ENCODE measurements at regions not wholly inside any gene's neighbourhood (a gene's known extent, or its start where the extent isn't known, plus 50 kb on each side); places are given as distances from the start of the nearest gene placed in this dataset.
"Not testable (repeated sequence)": the region's sequence is repeated elsewhere in the genome, so short reads cannot be mapped to it uniquely, and the experiment has no call there.

DNA sequence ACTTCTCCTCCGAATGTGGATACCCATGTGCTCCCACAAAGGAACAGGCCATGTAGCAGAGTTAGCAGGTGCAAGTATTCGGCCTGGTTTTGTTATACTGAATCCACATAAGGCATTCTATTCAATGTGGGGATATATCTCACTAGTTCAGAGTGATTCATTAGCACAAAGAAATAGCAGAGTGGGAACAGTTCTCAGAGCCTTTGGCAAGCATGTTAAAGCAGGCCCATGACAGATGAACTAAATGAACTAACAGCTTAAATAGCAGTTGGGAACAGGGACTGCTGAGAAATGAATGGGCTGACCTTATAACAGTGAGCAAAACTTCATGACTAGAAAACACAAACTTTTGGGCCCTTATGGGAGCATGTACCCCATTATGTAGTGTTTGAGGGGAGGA, 352.0 kb downstream of the FLRT2 start:
- no peak for DNase-seq (ENCODE audit: low spot score)

DNA sequence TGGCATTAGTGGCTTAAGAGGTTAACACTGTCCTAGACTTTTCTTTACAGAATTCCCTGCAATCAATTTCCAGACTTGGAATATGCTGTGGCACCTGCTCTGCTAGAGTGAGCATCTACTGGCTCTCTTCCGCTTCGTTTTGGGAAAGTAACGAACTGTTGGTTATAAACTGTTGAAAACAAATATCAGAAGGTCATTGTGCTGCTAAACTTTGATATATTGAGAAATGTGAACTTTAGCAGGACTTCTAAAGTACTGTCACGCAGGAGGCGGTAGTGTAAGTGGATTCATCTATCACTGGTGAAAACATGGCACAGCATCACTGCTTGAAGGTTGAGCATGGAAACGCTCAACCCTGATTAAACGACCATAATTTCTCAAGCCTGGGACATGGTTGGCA, 348.9 kb downstream of the FLRT2 start:
- no peak for DNase-seq (ENCODE audit: low spot score)

DNA sequence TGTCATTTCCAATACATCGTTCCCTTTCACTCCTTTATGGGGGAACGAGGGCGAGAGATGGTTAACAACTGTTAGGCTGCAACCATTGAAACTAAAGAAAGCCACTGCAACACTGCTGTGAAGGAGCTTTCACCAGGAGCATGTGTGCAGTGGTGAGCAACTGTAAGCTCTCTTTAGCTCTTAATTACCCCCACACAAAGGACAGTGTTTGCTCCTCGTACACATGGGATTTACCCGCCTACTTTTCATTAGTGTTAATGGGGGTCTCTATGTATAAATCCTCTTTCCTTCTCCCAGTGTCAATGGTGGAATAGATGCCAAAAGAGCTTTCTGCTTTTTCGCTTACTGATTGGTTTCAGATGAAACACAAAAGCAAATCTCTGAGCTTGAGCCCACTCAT, 343.1 kb downstream of the FLRT2 start:
- DNase-seq (ENCODE audit: low spot score), result no peak

DNA sequence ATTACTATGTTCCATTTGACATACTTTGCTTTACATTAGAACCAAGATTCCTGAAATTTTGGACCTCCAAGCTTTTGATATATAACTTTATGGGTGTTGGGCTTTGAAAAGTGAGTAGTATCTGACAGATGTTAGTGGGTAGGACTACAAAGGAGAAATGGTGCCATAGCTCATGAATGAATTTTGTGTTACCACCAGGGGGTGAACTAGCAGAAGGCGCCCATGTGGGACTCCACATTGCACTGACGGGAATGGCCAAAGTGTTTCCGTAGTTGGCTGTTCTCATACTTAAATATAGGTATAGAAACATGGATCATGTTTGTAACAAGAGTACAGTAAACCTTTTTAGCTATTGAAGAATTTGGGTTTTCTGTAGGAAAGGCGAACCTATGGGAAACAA, 337.5 kb downstream of the FLRT2 start:
- DNase-seq (ENCODE audit: low spot score), result no peak

DNA sequence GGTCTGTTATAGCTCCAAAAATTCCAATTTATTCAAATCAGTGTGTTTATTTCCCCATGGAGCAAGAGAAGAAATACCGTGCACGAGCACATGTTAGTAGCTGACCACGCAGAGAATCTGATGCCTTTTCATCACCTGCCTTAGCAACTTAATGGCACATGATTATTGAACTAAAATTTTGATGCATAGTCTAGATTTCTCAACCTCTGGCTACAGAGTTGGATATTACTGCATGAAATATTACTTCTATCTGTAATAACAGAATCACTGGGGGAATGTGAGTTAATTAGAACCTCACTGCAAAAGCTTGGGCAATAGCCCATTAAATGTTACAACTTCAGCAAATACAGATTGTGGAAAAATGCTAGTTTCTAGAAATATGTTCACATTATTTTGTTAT, 335.8 kb downstream of the FLRT2 start:
- DNase-seq (ENCODE audit: low spot score), result no peak

DNA sequence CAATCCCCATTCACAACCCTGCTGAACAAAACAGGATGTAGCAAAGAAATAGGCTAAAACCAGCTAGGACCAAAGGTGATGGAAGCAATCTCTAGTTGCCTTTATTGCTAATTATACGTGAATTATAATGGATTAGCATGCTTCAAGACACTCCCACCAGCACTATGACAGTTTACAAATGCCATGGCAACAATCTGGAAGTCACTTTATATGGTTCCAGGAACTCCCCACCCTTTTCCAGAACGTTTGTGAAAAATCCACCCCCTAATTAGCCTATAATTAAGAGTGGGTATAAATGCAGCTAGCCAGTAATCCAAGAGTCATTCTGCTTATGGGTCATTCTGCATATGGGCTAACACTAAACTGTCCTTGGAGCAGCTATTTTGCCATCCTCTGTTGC, 328.7 kb downstream of the FLRT2 start:
- no peak for DNase-seq (ENCODE audit: low spot score)

DNA sequence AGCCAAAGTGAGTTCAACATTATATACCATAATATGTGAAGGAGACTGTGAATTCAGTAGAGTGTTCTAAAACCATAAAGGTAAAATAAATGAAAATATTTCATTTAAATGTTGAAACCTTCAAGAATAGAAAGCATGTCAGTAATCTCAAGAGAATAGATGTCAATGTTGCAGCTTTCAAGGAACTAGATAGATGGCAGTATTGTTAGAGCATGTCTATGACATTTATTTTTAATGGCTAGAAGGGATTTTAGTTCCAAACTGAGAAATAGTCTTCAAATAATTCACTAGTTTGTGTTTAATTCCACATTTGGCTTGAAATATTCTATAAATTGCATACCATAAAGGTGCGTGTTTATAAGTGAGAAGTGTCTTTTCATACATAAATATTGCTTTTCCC, 326.5 kb downstream of the FLRT2 start:
- DNase-seq (ENCODE audit: low spot score), result no peak

DNA sequence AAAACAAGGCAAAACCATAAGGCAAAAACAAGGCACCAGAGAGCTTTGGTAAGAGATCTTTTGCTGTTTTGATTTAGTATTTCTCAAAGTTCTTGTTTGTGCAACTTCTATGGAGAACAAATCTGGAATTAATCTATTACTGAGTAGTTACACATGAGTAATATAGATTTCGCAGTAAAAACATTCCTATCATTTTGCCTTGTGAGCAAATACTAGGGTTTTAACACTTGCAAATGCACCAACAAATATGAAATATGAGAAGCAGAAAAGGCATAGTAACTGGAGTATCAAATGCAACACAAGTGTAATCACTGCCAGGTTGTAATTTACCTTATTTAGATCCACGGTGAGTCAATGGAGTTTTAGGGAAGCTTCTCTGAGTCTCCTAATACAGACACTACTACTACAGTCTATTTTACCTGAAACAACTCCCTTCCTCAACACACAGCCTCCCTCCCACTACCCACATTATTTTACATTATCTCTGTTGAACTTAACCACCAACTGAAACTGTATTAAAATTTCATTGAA, 324.1 kb downstream of the FLRT2 start:
- no peak for DNase-seq (ENCODE audit: low spot score)

DNA sequence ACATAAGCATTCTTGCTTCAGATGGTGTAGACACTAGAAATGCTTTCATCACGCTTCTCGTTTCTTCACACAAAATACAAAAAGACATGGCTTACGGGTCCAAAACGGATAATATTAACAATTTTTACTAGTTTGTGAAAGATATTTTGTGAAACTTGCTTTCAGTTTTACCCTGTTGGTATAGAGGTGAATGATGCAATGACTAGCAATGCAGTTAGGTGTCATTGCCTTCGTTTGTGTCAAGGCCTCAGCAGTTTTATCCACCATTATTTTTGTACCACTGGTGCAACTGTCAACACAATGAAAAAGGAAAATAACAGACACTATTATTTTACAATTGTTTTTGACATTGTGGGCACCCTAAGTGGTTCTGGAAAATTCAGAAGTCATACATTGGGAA, 323.0 kb downstream of the FLRT2 start:
- no peak for DNase-seq (ENCODE audit: low spot score)

DNA sequence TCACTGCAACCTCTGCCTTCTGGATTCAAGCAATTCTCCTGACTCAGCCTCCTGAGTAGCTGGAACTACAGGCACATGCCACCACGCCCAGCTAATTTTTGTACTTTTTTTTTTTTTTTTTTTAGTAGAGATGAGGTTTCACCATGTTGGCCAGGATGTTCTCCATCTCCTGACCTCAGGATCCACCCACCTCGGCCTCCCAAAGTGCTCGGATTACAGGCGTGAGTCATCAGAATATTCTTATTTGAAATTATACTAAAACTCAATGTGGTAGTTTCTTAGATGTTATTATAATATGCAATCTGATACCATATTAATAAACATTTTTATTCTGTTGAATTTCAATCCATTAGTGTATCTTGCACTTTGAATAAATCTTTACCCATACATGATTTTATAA, 322.2 kb downstream of the FLRT2 start:
- not testable (repeated sequence) for DNase-seq (ENCODE audit: low spot score)

DNA sequence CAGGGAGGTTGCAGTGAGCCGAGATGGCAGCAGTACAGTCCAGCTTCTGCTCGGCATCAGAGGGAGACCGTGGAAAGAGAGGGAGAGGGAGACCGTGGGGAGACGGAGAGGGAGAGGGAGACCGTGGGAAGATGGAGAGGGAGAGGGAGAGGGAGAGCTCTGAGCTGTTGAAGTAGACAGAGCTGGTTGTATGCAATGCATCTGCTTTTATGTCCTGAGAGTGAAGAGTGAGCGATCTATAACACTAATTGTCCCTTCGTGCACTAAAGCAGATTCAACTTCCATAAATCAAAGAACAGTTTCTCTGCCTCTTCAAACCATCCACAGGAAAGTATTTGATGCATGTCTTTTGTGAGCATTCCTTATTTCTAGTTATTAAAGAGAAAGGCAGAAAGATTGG, 300.6 kb downstream of the FLRT2 start:
- not testable (repeated sequence) for DNase-seq (ENCODE audit: low spot score)

DNA sequence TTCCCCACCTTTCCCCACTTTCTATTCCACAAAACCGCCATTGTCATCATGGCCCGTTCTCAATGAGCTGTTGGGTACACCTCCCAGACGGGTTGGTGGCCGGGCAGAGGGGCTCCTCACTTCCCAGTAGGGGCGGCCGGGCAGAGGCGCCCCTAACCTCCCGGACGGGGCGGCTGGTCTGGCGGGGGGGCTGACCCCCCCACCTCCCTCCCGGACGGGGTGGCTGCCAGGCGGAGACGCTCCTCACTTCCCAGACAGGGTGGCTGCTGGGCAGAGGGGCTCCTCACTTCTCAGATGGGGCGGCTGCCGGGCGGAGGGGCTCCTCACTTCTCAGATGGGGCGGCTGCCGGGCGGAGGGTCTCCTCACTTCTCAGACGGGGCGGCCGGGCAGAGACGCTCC, 299.7 kb downstream of the FLRT2 start:
- DNase-seq (ENCODE audit: low spot score), result not testable (repeated sequence)

DNA sequence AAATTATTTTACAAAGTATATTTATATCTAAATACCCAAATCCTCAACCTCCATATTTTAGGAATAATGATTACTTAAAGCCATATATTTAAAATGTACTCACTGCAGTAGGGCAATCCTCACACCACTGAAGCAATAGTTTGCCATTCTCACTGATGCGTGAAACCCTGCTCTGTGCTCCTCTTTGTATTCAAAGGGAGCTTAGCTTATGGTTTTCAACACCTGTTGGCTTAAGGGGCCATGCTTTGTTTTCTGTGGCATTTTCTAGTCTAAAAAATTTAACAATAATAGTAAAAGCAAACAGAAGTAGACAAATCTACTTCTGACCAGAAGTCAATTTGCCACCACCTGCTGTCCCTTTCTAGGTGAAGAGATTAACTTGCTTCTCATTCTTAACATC, 294.6 kb downstream of the FLRT2 start:
- no peak for DNase-seq (ENCODE audit: low spot score)

DNA sequence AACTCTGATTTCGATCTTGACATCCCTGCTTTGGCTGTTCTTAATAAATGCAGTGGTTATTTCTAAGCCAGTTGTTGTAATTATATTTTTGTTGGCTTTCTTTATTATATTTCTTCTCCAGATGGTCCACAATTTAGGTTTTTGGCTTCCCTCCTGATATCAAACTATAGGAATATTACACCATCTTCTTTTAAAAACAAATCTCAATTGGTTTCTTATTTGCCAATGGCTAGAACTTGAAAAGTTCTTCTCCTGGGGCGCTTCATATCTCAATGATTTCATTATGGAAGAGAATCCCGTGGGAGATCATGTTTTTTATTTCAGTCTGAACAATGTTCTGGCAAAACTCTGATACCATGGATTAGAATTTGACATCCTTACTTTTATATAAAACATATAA, 292.3 kb downstream of the FLRT2 start:
- DNase-seq (ENCODE audit: low spot score), result no peak

DNA sequence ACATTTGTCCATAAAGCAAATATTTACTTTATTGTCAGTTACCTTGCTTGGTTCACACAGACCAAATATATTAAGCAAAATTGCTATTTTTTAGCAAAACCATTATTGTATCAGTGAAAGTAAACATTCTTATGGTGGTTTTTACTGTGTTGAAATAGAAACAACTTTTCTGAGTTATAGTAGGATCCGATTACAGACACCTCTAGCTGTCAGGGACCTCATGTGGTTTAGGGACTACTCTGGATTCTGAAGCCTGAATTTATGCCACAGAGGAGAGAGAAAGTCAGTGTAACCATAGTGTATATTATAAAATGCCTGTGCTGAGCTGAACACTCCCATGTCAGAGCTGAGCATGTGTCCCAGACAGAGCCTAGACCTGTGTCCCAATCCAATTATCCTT, 287.5 kb downstream of the FLRT2 start:
- DNase-seq (ENCODE audit: low spot score), result no peak

DNA sequence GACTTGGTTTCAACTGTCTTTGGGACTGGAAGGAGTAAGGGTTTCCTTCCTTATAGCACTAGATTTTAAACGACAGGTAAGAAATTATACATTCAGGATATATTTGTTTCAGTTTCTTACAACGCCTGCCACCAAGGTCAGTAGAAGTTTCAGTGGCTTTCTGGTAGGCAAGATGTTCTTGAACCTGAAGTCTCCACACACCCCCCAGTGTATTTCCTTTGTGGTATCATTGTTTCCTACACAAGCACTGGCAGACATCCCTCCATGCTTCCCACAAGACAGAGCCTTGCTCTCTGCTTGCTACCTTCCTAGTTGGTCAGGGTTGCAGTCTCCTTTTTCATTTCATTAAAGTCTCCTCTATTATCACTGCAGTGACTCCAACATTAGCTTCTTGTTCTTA, 283.1 kb downstream of the FLRT2 start:
- DNase-seq (ENCODE audit: low spot score), result no peak

DNA sequence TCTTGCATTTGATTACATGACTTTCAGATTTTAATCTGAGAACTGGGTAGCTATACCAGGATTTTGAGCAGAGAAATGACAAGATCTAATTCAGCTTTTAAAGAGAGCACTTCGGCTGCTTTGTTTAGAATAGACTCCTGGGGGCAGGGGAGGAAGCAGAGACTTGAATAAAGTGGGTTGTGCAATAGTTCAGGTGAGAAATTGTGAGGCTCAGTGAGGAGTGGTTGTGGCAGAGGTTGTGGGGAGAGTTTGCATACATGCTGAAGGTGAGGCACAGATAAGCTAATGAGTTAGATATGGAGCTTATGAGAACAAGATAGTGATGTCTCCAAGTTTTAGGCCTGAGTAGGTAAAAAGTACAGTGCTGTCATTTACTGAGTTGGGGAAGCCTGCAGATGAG, 281.4 kb downstream of the FLRT2 start:
- DNase-seq (ENCODE audit: low spot score), result no peak

DNA sequence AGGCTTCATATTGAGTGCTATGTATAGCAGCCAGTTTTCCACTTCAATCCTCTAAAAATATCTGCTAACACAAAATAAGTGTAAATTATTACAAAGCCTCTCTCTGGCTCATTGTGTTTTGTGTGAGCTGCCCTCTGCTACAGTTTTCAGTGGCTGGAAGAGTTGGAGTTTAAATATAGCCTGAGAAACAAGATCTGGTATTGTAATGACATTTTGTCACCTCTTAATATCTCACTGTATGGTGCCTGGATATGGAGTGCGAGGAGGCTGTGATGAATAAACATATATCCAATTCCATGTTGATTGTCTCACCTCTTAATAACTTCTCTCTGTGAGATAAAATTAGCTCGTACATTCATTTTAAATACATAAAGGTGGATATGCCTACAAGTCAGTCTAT, 269.7 kb downstream of the FLRT2 start:
- DNase-seq (ENCODE audit: low spot score), result no peak

DNA sequence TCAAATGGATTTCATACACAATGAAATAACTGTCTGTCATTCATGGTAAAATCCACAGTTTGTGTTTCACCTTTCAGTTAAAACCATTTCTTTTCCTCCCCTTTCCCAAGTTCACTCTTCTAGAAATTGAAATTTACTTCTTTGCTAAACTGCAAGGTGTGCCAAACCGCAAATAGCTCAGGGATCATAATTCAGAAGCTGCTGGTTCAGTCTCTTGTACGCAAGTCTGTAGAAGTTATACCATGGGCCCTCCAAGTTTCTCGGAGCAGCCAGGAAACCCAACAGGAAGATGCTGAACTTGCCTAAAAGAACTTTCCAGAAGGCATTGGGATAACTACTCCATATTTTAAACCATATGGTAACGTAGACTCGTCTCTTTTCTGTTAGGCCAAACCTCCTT, 268.9 kb downstream of the FLRT2 start:
- no peak for DNase-seq (ENCODE audit: low spot score)

DNA sequence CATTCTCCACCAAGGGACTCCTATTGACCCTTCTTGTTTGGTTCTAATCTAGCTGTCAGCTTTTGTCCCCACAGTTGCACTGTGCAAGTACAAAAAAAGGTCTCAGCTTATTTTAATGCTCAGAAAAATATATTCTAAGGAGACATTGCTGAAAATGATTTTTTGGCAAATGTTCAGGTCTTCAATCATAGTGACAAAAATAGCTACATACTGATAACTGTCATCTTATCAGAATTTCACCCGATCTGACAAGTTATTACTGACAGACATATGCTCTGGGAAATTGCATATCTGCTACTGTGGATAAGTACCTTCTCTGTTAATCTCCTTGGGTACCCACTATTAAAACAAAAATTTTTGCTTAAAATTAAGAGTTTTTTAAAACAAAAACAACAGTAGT, 263.6 kb downstream of the FLRT2 start:
- no peak for DNase-seq (ENCODE audit: low spot score)

DNA sequence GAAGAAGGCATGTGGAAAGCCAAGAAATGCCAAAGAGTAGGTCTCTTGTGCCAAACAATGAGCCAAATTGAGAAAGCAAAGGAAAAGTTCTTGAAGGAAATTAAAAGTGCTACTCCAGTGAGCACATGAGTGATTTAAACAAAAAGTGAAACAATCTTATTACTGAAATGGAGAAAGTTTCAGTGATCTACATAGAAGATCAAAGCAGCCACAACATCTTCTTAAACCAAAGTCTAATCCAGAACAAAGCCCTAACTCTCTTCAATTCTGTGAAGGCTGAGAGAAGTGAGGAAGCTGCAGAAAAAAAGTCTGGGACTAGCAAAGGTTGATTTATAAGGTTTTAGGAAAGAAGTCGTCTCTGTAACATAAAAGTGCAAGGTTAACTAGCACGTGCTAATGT, 259.6 kb downstream of the FLRT2 start:
- no peak for DNase-seq (ENCODE audit: low spot score)

DNA sequence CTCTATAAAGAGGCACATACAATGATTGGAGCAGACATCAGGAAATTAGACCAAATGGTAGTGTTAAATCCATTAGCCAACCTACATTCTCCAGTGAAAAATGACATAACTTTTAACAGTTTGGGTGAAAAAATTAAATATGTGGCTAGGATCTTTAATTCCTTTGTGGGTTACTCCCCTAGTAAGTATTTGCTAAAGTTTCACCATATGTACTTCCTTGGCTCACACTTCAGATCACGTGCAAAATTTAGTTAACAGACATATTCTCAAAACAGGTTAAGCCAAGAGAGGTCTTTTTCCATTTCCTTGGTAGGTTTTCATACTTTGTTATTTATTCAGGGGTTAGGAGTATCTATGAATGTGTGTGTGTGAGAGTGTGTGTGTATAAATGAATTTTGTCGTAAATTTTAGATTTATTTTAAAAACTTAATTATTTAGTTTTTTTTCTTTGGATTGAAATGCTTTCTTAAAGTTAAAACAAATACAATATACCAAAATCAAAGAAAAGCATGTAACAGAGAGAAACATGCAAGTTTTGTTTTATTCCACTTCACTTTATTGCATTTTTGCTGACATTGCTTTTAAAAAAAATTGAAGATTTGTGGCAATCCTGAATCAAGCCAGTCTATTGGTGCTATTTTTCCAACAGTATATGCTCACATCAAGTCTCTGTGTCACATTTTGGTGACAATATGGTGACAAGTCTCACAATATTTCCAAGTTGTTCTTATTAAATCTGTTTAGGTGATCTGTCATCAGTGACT, 258.7 kb downstream of the FLRT2 start:
- no peak for DNase-seq (ENCODE audit: low spot score)

DNA sequence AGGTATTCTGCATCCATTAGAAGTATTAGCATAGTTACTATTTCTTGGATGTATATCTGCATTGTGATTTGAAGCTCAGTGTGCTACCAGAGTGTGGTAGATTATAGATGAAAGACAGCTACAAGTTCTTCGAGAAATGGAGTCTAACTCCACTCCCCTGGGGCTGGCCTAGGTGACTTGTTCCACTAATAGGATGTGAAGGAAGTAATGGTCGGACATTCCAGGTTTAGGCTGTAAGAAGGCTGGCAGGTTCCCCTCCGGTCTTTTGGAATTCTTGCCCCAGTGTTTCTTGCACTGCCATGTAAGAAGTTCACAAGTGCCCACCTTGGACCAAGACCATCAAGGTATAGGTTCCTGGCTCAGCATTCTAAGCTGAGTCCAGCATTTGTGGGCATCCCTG, 236.4 kb downstream of the FLRT2 start:
- DNase-seq (ENCODE audit: low spot score), result no peak

DNA sequence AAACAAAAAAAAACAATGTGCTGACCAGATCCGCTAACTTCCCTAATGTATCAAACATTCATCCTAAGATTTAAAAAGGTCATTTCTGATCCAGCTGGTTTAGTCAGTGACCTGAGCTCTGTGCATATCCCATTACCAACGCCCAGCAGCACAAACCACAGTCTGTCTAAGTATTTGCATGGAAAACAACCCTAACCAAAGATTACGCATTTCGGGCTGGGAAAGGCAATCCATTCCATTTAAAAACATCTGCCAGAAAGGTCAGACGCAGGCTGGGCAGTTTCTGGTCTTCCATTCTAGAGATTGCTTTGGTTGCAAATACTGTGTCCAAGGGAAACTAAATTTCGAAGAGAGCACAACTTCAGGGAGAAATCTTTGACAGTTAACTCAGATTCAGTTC, 234.9 kb downstream of the FLRT2 start:
- DNase-seq (ENCODE audit: low spot score), result no peak

Measured in CD4-positive, alpha-beta T cell treated with Interleukin-2 at 100 ng/mL for 4 hours (primary cell).